Liver (tissue), 3 donors: ENCODE measurements at regions not wholly inside any gene's neighbourhood (a gene's known extent, or its start where the extent isn't known, plus 50 kb on each side); places are given as distances from the start of the nearest gene placed in this dataset.

Experiments used
- CTCF ChIP-seq: fragments of 150-350 bp; IDR thresholded peaks from 2 replicates; pipeline ENCODE4 v1.5.1; 2017; ENCODE audit warnings: improper control_type of control experiment, low read depth, low read length; ENCODE audit not compliant: missing input control
- JUND ChIP-seq, 2 donors: IDR thresholded peaks; 2 replicates each; pipeline ENCODE4 v1.6.1; 2016; ENCODE audit warnings: antibody characterized with exemption in 2 of 2
- TAF1 ChIP-seq: conservative IDR thresholded peaks from 2 replicates; pipeline ENCODE4 v1.6.1; 2016; ENCODE audit warnings: antibody characterized with exemption, mild to moderate bottlenecking
- YY1 ChIP-seq: IDR thresholded peaks from 2 replicates; pipeline ENCODE4 v1.6.1; 2016; ENCODE audit warnings: antibody characterized with exemption, mild to moderate bottlenecking
- donor health status: healthy.
- donor health status: healthy.

GRCh38 chr7:106335814-106336213, 51.0 kb upstream of the NAMPT start:
- TF ChIP-seq JUND (IDR thresholded peaks at IDR 0.05) (no peak), TAF1 (no peak), YY1 (no peak), CTCF (no peak)
